ENCODE measurements at regions not wholly inside any gene's neighbourhood (a gene's known extent, or its start where the extent isn't known, plus 50 kb on each side); places are given as distances from the start of the nearest gene placed in this dataset.
A peak's percentile ranks its signal among the peaks of the same experiment; 100 is the strongest.
"Not testable (repeated sequence)": the region's sequence is repeated elsewhere in the genome, so short reads cannot be mapped to it uniquely, and the experiment has no call there.

DNA sequence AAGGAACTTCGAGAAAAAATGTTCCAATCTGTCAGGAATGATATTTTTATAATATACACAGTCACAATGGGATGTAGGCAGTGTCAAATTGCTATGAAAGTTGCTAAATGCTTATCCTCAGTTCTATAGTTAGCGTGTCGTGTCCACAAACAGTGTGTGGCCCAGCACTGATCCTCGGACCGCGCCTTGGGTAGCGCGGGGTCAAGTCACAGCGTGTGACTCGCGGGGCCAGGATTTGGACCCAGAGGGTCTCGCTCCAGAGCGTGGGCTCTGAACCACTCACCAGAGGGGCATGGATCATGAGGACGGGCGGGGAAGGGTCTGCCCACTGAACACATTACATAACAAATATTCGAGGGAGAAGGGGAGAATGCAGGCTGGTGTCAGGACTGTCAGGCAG, 171.8 kb downstream of the C9orf50 start:
- TF ChIP-seq, protein P1, sequence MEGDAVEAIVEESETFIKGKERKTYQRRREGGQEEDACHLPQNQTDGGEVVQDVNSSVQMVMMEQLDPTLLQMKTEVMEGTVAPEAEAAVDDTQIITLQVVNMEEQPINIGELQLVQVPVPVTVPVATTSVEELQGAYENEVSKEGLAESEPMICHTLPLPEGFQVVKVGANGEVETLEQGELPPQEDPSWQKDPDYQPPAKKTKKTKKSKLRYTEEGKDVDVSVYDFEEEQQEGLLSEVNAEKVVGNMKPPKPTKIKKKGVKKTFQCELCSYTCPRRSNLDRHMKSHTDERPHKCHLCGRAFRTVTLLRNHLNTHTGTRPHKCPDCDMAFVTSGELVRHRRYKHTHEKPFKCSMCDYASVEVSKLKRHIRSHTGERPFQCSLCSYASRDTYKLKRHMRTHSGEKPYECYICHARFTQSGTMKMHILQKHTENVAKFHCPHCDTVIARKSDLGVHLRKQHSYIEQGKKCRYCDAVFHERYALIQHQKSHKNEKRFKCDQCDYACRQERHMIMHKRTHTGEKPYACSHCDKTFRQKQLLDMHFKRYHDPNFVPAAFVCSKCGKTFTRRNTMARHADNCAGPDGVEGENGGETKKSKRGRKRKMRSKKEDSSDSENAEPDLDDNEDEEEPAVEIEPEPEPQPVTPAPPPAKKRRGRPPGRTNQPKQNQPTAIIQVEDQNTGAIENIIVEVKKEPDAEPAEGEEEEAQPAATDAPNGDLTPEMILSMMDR (conservative IDR thresholded peaks at IDR 0.05; ENCODE audit: control insufficient read depth, insufficient read depth, low read depth, low read length) = no peak
- DNase-seq (ENCODE audit: low read depth) = no peak
- no peak overlapping the region for H3K4me3 ChIP-seq (ENCODE audit: control insufficient read depth, low read depth, low read length)

DNA sequence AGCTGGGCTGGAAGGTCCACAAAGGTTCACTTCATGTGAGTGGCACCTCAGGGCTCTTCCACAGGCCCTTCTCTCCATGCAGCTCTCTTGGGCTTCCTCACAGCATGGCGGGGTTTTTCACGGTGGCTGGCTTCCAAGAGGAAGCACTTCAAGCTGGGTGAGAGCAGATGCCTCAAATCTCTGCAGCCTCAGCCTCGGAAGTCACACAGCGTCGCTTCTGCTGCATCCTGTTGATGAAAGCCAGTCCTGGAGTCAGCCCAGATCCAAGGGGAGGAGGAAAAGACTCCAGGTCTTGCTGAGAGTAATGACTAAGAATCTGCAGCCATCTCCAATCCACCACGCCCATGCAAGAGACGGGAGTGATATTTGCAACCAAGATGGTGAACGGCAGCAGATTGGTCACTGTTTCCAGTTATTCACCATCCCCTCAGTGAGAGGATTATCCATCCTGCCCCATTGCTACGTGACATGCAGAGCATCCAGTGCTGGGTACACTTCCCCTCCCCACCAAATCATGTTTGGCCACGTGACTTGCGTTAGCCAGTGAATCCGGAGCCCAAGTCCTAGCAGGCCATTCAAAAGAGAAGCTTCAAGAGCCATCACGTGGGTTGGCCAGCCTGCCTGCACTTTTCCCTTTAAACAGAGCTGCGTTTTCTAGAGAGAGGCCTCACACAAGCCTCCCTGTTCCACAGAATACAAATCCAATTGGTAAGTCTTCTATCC, 173.9 kb downstream of the C9orf50 start:
- TF ChIP-seq, protein P1 (conservative IDR thresholded peaks at IDR 0.05; ENCODE audit: control insufficient read depth, insufficient read depth, low read depth, low read length) = no peak
- H3K4me3 ChIP-seq (ENCODE audit: control insufficient read depth, low read depth, low read length) = no peak overlapping the region
- peak; percentile 18 for DNase-seq (ENCODE audit: low read depth)

DNA sequence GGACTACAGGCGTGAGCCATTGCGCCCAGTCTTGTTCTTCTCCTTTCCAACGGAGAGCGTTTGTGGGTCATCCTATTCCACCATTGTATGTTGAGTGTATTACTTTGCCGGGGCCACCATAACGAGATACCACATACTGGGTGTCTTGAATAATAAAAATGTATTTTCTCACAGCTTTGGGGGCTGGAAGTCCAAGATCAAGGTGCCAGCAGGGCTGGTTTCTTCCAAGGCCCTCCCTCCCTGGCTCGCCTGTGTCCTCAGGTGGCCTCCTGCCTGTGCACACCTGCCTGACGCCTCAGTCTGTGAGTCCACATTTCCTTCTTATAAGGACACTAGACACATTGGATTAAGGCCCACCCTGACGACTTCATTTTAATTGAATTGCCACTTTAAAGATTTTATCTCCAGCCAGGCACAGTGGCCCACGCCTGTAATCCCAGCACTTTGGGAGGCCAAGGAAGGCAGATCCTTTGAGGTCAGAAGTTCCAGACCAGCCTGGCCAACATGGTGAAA, 175.1 kb downstream of the C9orf50 start:
- DNase-seq (ENCODE audit: low read depth) = no peak
- H3K4me3 ChIP-seq (ENCODE audit: control insufficient read depth, low read depth, low read length) = no peak overlapping the region
- TF ChIP-seq, protein P1 (conservative IDR thresholded peaks at IDR 0.05; ENCODE audit: control insufficient read depth, insufficient read depth, low read depth, low read length) = no peak

DNA sequence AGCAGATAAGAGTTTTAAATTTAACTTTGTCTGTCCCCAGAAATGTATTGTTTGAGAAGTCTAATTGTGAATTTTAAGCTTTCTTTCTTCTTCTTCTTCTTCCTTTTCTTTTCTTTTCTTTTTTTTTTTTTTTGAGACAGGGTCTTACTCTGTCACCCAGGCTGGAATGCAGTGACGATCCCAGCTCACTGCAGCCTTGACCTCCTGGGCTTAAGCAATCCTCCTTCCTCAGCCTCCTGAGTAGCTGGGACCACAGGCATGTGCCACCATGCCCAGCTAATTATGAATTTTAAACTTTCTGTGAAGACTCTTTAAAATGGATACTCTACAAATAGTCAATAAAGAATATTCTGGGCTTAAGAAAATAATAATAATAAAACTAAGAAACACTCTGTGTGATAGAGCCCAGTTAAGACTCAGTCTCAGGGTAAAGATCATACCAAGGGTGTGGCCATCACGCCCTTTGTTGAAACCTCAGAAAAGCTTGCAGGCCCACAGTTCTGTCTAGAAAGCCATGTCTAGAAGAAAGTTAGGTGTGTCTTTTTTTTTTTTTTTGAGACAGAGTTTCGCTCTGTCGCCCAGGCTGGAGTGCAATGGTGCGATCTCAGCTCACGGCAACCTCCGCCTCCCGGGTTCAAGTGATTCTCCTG, 177.3 kb downstream of the C9orf50 start:
- not testable (repeated sequence) for H3K4me3 ChIP-seq (ENCODE audit: control insufficient read depth, low read depth, low read length); DNase-seq (ENCODE audit: low read depth)

DNA sequence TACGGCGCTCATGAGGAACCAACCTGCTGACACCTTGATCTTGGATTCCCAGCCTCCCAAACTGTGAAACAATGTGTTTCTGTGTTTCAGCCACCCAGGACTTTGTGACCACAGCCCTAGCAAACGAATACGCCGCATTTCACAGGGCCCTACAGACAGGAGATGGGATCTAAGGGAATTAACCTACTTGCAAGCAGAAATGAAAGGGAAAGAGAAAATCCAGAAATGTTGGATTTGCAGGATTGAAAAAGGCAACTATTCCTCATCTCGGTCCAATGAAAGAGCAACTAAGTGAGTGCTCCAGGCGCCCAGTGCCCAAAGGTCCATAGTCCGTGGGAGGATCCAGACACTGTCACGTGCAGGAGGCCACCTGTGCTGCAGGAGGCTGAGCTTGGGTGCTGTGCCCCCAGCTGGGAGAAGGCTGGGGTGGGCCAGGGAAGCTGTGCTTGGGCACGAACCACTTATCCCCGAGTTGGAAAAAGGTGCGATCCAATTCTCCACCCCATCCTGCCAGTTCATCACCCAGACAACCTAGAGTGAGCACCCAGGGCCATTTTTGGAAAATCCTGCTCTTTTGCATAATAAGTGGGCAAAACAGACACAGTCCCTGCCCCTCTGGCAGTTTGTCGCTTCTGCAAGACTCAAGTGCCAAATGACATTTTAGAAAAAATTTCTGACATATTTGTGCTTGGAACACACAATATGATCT, 177.9 kb downstream of the C9orf50 start:
- DNase-seq (ENCODE audit: low read depth) = no peak
- no peak overlapping the region for H3K4me3 ChIP-seq (ENCODE audit: control insufficient read depth, low read depth, low read length)
- TF ChIP-seq, protein P1 (conservative IDR thresholded peaks at IDR 0.05; ENCODE audit: control insufficient read depth, insufficient read depth, low read depth, low read length) = no peak

DNA sequence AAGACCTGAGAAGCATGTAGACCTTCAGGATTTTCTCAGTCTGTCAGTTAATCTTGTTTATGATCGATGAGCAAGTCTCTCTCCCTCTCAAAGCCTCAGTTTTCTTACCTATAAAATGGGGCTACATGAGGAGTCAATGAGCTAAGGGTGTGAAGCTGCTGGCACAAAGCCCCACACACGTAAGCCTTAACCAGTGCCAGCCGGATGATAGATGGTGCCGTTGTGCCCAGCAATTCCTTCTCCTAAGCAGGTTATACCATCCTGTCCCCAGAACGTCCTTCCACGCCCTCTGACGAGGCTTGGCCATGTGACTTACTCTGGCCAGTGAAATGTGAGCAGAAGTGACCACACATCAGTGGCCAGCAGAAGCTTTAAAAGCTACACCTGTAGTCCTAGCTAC, 179.0 kb downstream of the C9orf50 start:
- no peak overlapping the region for H3K4me3 ChIP-seq (ENCODE audit: control insufficient read depth, low read depth, low read length)
- TF ChIP-seq, protein P1 (conservative IDR thresholded peaks at IDR 0.05; ENCODE audit: control insufficient read depth, insufficient read depth, low read depth, low read length) = no peak
- DNase-seq (ENCODE audit: low read depth) = no peak

All from fibroblast of mammary gland (primary cell).